CD4-positive, CD25-positive, alpha-beta regulatory T cell (primary cell): ENCODE measurements at regions not wholly inside any gene's neighbourhood (a gene's known extent, or its start where the extent isn't known, plus 50 kb on each side); places are given as distances from the start of the nearest gene placed in this dataset.

Source experiments
- ATAC-seq, 2 donors: fragments of 150-1000 bp; cut with Tn5 transposase; one replicate each; pipeline ENCODE4 v1.10.0; 2021; ENCODE audit warnings: low read depth in 2 of 2, moderate number of reproducible peaks in 2 of 2, moderate library complexity in 1 of 2
- DNase-seq, 3 donors: peaks; one replicate each; pipeline versions ENCODE4 v3.0.0 to v3.0.0-alpha.2; 2012 to 2022; ENCODE audit warnings: mixed read lengths in 1 of 3
- H3K27ac ChIP-seq: one replicate; pipeline ENCODE4 v1.7.0; 2013; ENCODE audit warnings: mild to moderate bottlenecking, low read length; ENCODE audit not compliant: insufficient read depth, poor library complexity, severe bottlenecking
- H3K27me3 ChIP-seq: one replicate; pipeline ENCODE4 v1.7.0; 2013; ENCODE audit warnings: low read length; ENCODE audit not compliant: control insufficient read depth, insufficient read depth
- H3K36me3 ChIP-seq: one replicate; pipeline ENCODE4 v1.7.0; 2013; ENCODE audit warnings: mild to moderate bottlenecking, low read length, moderate library complexity; ENCODE audit not compliant: control insufficient read depth, insufficient read depth
- H3K4me1 ChIP-seq: 2 replicates; pipeline ENCODE4 v1.7.0; 2013; ENCODE audit warnings: mild to moderate bottlenecking, low read length; ENCODE audit not compliant: insufficient read depth, control insufficient read depth, poor library complexity, severe bottlenecking
- H3K4me3 ChIP-seq: one replicate; pipeline ENCODE4 v1.7.0; 2013; ENCODE audit warnings: low read depth, mild to moderate bottlenecking, low read length, moderate library complexity
- H3K9me3 ChIP-seq, 2 experiments: 1 replicate in 1 of 2; 2 replicates in 1 of 2; pipeline ENCODE4 v1.7.0; 2013; ENCODE audit warnings: low read length in 2 of 2, mild to moderate bottlenecking in 1 of 2, moderate library complexity in 1 of 2; ENCODE audit not compliant: control insufficient read depth in 2 of 2
- H3K27ac Mint-ChIP-seq, 3 donors: one replicate each; pipeline ENCODE4 v1.8.0; 2020 to 2022; ENCODE audit warnings: mild to moderate bottlenecking in 3 of 3, mixed read lengths in 3 of 3, moderate library complexity in 2 of 3
- H3K27me3 Mint-ChIP-seq: one replicate; pipeline ENCODE4 v1.8.0; 2022; ENCODE audit warnings: mild to moderate bottlenecking, mixed read lengths
- H3K36me3 Mint-ChIP-seq: one replicate; pipeline ENCODE4 v1.8.0; 2020; ENCODE audit warnings: mixed read lengths
- H3K4me1 Mint-ChIP-seq, 4 donors: one replicate each; pipeline ENCODE4 v1.8.0; 2020 to 2022; ENCODE audit warnings: mixed read lengths in 4 of 4, mild to moderate bottlenecking in 1 of 4
- H3K4me3 Mint-ChIP-seq, 4 donors: one replicate each; pipeline ENCODE4 v1.8.0; 2020 to 2022; ENCODE audit warnings: mild to moderate bottlenecking in 4 of 4, mixed read lengths in 4 of 4, moderate library complexity in 3 of 4
- H3K9me3 Mint-ChIP-seq, 7 donors: one replicate each; pipeline ENCODE4 v1.8.0; 2020 to 2022; ENCODE audit warnings: mixed read lengths in 7 of 7, mild to moderate bottlenecking in 3 of 7, moderate library complexity in 2 of 7

GRCh38 chr22:27157666-27158370 lies 500.4 kb downstream of the MIAT start:
- Histone ChIP-seq H3K4me1 (no peaks in the 10 kb centered on the region), H3K9me3 (no peaks in the 10 kb centered on the region)

GRCh38 chr22:27159016-27159415 lies 501.6 kb downstream of the MIAT start:
- Mint-ChIP-seq H3K9me3 (peaks cover 0 to 2% (median 0%) of the 10 kb centered on the region in 7 donors), H3K27ac (no peak overlapping the region), H3K4me1 (no peaks in the 10 kb centered on the region), H3K36me3 (no peaks in the 10 kb centered on the region), H3K4me3 (no peak overlapping the region), H3K27me3 (peaks cover 4% of the 10 kb centered on the region)
- Histone ChIP-seq H3K4me3 (no peak overlapping the region), H3K9me3 (no peaks in the 10 kb centered on the region), H3K27ac (no peak overlapping the region), H3K36me3 (no peaks in the 10 kb centered on the region), H3K4me1 (no peaks in the 10 kb centered on the region), H3K27me3 (no peaks in the 10 kb centered on the region)
- ATAC-seq, result no peak
- DNase-seq, result no peak

More at GRCh38 chr22:27157666-27158370, 500.4 kb downstream of the MIAT start:
- Histone ChIP-seq H3K4me3 (no peak overlapping the region), H3K27me3 (no peaks in the 10 kb centered on the region), H3K27ac (no peak overlapping the region), H3K36me3 (no peaks in the 10 kb centered on the region)
- H3K9me3 Mint-ChIP-seq, result peaks cover 0 to 9% (median 0%) of the 10 kb centered on the region in 7 donors
- no peak overlapping the region for H3K27ac Mint-ChIP-seq
- no peaks in the 10 kb centered on the region for H3K36me3 Mint-ChIP-seq
- ATAC-seq (no peak), DNase-seq (no peak)
- peaks cover 4% of the 10 kb centered on the region for H3K27me3 Mint-ChIP-seq
- no peaks in the 10 kb centered on the region for H3K4me1 Mint-ChIP-seq
- H3K4me3 Mint-ChIP-seq, result no peak overlapping the region

DNA sequence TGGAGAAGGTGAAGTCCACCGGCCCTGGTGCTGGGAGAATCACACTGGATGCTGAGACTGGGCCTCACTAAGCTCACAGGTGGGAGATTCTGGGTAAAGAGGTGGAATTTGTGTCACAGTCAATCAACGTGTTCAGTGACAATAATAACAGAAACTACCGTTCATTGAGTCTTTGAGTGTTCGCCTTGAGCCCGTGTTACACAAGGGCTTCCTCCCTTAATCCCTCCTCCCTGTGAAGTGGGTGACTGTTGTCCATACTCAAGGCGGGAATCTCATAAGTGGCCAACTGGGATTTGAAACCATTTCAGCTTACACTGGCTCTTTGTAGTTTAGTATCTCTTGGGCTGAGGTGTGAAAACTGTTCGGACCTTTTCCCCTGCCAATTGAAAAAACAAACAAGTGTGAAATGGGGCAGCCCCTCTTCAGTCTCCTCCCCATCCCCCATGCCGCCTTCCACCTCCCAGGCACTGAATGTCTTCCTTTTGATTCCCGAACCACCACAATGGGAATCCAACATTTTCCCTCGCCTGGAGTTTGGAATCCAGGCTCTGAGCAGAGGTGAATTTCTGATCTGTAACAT lies 502.4 kb downstream of the MIAT start:
- Histone ChIP-seq H3K4me3 (no peak overlapping the region), H3K9me3 (no peaks in the 10 kb centered on the region), H3K36me3 (no peaks in the 10 kb centered on the region), H3K27ac (no peak overlapping the region), H3K4me1 (no peaks in the 10 kb centered on the region), H3K27me3 (no peaks in the 10 kb centered on the region)
- H3K36me3 Mint-ChIP-seq, result no peaks in the 10 kb centered on the region
- no peak for ATAC-seq
- no peak overlapping the region for H3K27ac Mint-ChIP-seq
- H3K4me1 Mint-ChIP-seq, result no peaks in the 10 kb centered on the region
- no peak overlapping the region for H3K4me3 Mint-ChIP-seq
- H3K27me3 Mint-ChIP-seq, result peaks cover 4% of the 10 kb centered on the region
- DNase-seq, result no peak
- H3K9me3 Mint-ChIP-seq, result peaks cover 0 to 2% (median 0%) of the 10 kb centered on the region in 7 donors

GRCh38 chr22:27163162-27164137 lies 506.1 kb downstream of the MIAT start:
- no peak for ATAC-seq
- Mint-ChIP-seq H3K4me1 (no peaks in the 10 kb centered on the region), H3K27me3 (no peaks in the 10 kb centered on the region)

DNA sequence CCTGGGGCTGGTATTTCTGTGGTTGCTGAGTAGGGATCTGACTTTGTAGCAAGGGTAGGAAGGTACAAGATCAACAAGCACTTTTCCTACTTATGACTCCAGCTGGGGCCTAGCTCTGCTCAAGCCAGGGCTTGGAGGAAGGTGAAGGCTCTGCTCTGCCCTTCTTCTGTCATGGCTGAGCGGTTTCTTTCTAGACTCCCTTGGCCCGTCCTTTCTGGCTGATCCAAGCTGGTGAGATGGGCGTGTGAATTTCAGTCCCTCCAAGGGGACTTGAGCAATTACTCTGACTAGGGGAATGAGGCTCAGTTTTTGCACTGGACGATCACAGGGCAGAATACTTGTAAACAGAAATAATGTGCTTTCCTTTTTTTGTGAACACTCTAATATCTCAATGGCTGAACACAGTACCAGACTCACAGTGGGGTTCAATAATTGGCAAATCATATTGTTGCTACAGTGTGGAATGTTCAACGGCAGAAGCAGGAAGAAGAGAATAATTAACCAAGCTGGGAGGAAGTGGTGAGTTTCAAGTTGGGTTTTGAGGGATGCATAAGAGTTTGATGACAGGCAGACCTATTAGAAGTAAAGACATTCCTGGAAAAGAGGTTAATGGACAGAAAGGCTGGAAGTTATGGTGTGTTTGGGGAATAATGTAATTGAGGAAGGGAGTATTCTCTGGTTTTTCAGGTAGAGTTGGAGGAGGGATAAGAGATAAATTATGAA lies 507.6 kb downstream of the MIAT start:
- Histone ChIP-seq H3K4me3 (no peak overlapping the region), H3K9me3 (no peaks in the 10 kb centered on the region), H3K36me3 (no peaks in the 10 kb centered on the region), H3K4me1 (no peaks in the 10 kb centered on the region), H3K27me3 (no peaks in the 10 kb centered on the region), H3K27ac (no peak overlapping the region)
- H3K4me3 Mint-ChIP-seq, result no peak overlapping the region
- no peaks in the 10 kb centered on the region for H3K27me3 Mint-ChIP-seq
- no peaks in the 10 kb centered on the region for H3K36me3 Mint-ChIP-seq
- ATAC-seq (no peak), DNase-seq (no peak)
- H3K9me3 Mint-ChIP-seq, result peaks cover 0 to 2% (median 0%) of the 10 kb centered on the region in 7 donors
- H3K4me1 Mint-ChIP-seq, result no peaks in the 10 kb centered on the region
- H3K27ac Mint-ChIP-seq, result no peak overlapping the region

More at GRCh38 chr22:27163162-27164137, 506.1 kb downstream of the MIAT start:
- Histone ChIP-seq H3K36me3 (no peaks in the 10 kb centered on the region), H3K4me3 (no peak overlapping the region), H3K9me3 (no peaks in the 10 kb centered on the region), H3K27ac (no peak overlapping the region), H3K4me1 (no peaks in the 10 kb centered on the region), H3K27me3 (no peaks in the 10 kb centered on the region)
- H3K27ac Mint-ChIP-seq, result peak overlapping the region in 1 of 3 donors; percentile 0
- no peaks in the 10 kb centered on the region for H3K36me3 Mint-ChIP-seq
- H3K9me3 Mint-ChIP-seq, result peaks cover 0 to 2% (median 0%) of the 10 kb centered on the region in 7 donors
- no peak for DNase-seq
- no peak overlapping the region for H3K4me3 Mint-ChIP-seq

- Histone ChIP-seq H3K9me3 (no peaks in the 10 kb centered on the region), H3K4me3 (no peak overlapping the region), H3K27ac (no peak overlapping the region), H3K36me3 (no peaks in the 10 kb centered on the region), H3K4me1 (no peaks in the 10 kb centered on the region), H3K27me3 (no peaks in the 10 kb centered on the region)
- no peak for DNase-seq
- no peak for ATAC-seq
- Mint-ChIP-seq H3K36me3 (no peaks in the 10 kb centered on the region), H3K9me3 (no peaks in the 10 kb centered on the region), H3K27me3 (no peaks in the 10 kb centered on the region), H3K4me1 (no peaks in the 10 kb centered on the region), H3K4me3 (no peak overlapping the region), H3K27ac (no peak overlapping the region)
These were observed 511.3 kb downstream of the MIAT start for GRCh38 chr22:27168681-27169080.

- Histone ChIP-seq H3K36me3 (no peaks in the 10 kb centered on the region), H3K4me3 (no peak overlapping the region), H3K4me1 (no peaks in the 10 kb centered on the region), H3K9me3 (no peaks in the 10 kb centered on the region), H3K27ac (no peak overlapping the region), H3K27me3 (no peaks in the 10 kb centered on the region)
- H3K4me3 Mint-ChIP-seq, result no peak overlapping the region
- no peaks in the 10 kb centered on the region for H3K9me3 Mint-ChIP-seq
- no peak overlapping the region for H3K27ac Mint-ChIP-seq
- DNase-seq (no peak), ATAC-seq (no peak)
- no peaks in the 10 kb centered on the region for H3K27me3 Mint-ChIP-seq
- H3K4me1 Mint-ChIP-seq, result no peaks in the 10 kb centered on the region
- no peaks in the 10 kb centered on the region for H3K36me3 Mint-ChIP-seq
These were observed 513.1 kb downstream of the MIAT start for GRCh38 chr22:27170491-27170890.
